HepG2 (cell line): ENCODE measurements at regions not wholly inside any gene's neighbourhood (a gene's known extent, or its start where the extent isn't known, plus 50 kb on each side); places are given as distances from the start of the nearest gene placed in this dataset.
"Not testable (repeated sequence)": the region's sequence is repeated elsewhere in the genome, so short reads cannot be mapped to it uniquely, and the experiment has no call there.

ENCODE experiments used
- ATAC-seq: fragments of 200-7000 bp; cut with Tn5 transposase; 3 replicates; pipeline ENCODE4 v1.9.1; 2020; ENCODE audit warnings: mild to moderate bottlenecking, moderate library complexity
- BruUV-seq: library from RNA; stranded (reverse); fragments of 400-500 nt; replicated peaks from 2 replicates; lab custom pipeline; 2021; lab: Mats Ljungman, UMichigan
- CTCF ChIA-PET: fragments of 300-600 bp; formaldehyde crosslinking; extraction: SDS; loops from one replicate; lab custom pipeline; 2021; ENCODE audit warnings: low total read pairs, inconsistent platforms, low intra/inter-chr PET ratio; lab: Yijun Ruan, JAX
- POLR2A ChIA-PET: fragments of 350-600 bp; sonication (Branson Sonifier 250); formaldehyde crosslinking; loops from one replicate; lab custom pipeline; 2020; ENCODE audit warnings: antibody characterized with exemption, inconsistent platforms; lab: Yijun Ruan, JAX
- DNase-seq: peaks from one replicate; pipeline ENCODE4 v3.0.0-alpha.2; 2015; ENCODE audit warnings: low spot score
- FAIRE-seq: peaks from 3 replicates; lab custom pipeline; 2011; peaks lifted over from hg19 to GRCh38; lab: Jason Lieb, UNC
- H2AFZ ChIP-seq: one replicate; pipeline ENCODE4 v1.6.1; 2011; ENCODE audit warnings: low read length, inconsistent platforms
- H3K27ac ChIP-seq: fragments of 300-600 bp; 3 replicates; pipeline ENCODE4 v1.8.0; 2011; ENCODE audit warnings: mixed run types, mild to moderate bottlenecking, mixed read lengths, low read length, inconsistent platforms; ENCODE audit not compliant: insufficient read depth; ENCODE audit errors: extremely low read length
- H3K27me3 ChIP-seq, 2 experiments: fragments of 200-600 bp in 1 of 2; 2 replicates in 1 of 2; 3 replicates in 1 of 2; pipeline versions ENCODE4 v1.6.0 to v1.8.0; 2011; ENCODE audit warnings: low read length in 2 of 2, mild to moderate bottlenecking in 2 of 2, moderate library complexity in 2 of 2, inconsistent platforms in 1 of 2; ENCODE audit not compliant: insufficient read depth in 2 of 2, control insufficient read depth in 1 of 2
- H3K36me3 ChIP-seq, 2 experiments: fragments of 200-600 bp in 1 of 2; replicated peaks in 1 of 2; 2 replicates in 1 of 2; 3 replicates in 1 of 2; pipeline versions ENCODE4 v1.5.1 to v1.8.0; 2011; ENCODE audit warnings: low read length in 2 of 2, inconsistent platforms in 1 of 2; ENCODE audit not compliant: insufficient read depth in 2 of 2, control insufficient read depth in 1 of 2
- H3K4me1 ChIP-seq: 2 replicates; pipeline ENCODE4 v1.5.1; 2012; ENCODE audit warnings: low read length, inconsistent platforms; ENCODE audit not compliant: insufficient read depth
- H3K4me2 ChIP-seq: 2 replicates; pipeline ENCODE4 v1.6.0; 2011; ENCODE audit warnings: low read depth, low read length, inconsistent platforms
- H3K4me3 ChIP-seq, 3 experiments: fragments of 200-600 bp in 1 of 3; sonication (generic), shearing (Covaris generic) in 1 of 3; replicated peaks in 1 of 3; 2 replicates each; pipeline ENCODE4 v1.5.1; 2011 to 2016; ENCODE audit warnings: low read length in 3 of 3, inconsistent platforms in 2 of 3, low read depth in 2 of 3, mild to moderate bottlenecking in 2 of 3, control low read depth in 1 of 3, mixed read lengths in 1 of 3; ENCODE audit not compliant: insufficient read depth in 1 of 3
- H3K79me2 ChIP-seq: one replicate; pipeline ENCODE4 v1.6.1; 2011; ENCODE audit warnings: low read length, inconsistent platforms; ENCODE audit not compliant: insufficient read depth
- H3K9ac ChIP-seq: 2 replicates; pipeline ENCODE4 v1.6.0; 2011; ENCODE audit warnings: mild to moderate bottlenecking, low read depth, low read length, inconsistent platforms; ENCODE audit not compliant: insufficient read depth
- H3K9me3 ChIP-seq: 2 replicates; pipeline ENCODE4 v1.5.1; 2012; ENCODE audit warnings: mild to moderate bottlenecking, low read length
- H4K20me1 ChIP-seq: 2 replicates; pipeline ENCODE4 v1.6.0; 2011; ENCODE audit warnings: inconsistent platforms, mild to moderate bottlenecking, low read length, moderate library complexity; ENCODE audit not compliant: insufficient read depth
- HOXA3 ChIP-seq: sonication (generic); formaldehyde crosslinking; IDR thresholded peaks from 2 replicates; pipeline ENCODE4 v1.5.0; 2020; ENCODE audit warnings: missing genetic modification reagents
- MYC ChIP-seq: sonication (generic); formaldehyde crosslinking; IDR thresholded peaks from 2 replicates; pipeline ENCODE4 v1.9.0; 2021; ENCODE audit warnings: missing genetic modification reagents, borderline replicate concordance
- NBN ChIP-seq: fragments of 450-650 bp; conservative IDR thresholded peaks from 2 replicates; pipeline ENCODE4 v1.6.1; 2017
- NR2F2 ChIP-seq: IDR thresholded peaks from 2 replicates; pipeline ENCODE4 v1.6.1; 2012; ENCODE audit warnings: low read depth, inconsistent platforms, borderline replicate concordance
- SNAPC5 ChIP-seq: sonication (generic); formaldehyde crosslinking; IDR thresholded peaks from 2 replicates; pipeline ENCODE4 v1.8.1; 2023; ENCODE audit warnings: mild to moderate bottlenecking, missing genetic modification reagents, borderline replicate concordance
- ZNF329 ChIP-seq: sonication (generic); formaldehyde crosslinking; IDR thresholded peaks from 2 replicates; pipeline ENCODE4 v1.9.0; 2021; ENCODE audit warnings: low read depth, mild to moderate bottlenecking, missing genetic modification reagents
- ZNF501 ChIP-seq: sonication (generic); formaldehyde crosslinking; IDR thresholded peaks from 2 replicates; pipeline ENCODE4 v1.5.1; 2020; ENCODE audit warnings: mild to moderate bottlenecking, moderate library complexity, missing genetic modification reagents
- ZNF564 ChIP-seq: sonication (generic); formaldehyde crosslinking; IDR thresholded peaks from 2 replicates; pipeline ENCODE4 v1.8.1; 2023; ENCODE audit warnings: mild to moderate bottlenecking, missing genetic modification reagents
- ZNF841 ChIP-seq: sonication (generic); formaldehyde crosslinking; IDR thresholded peaks from 2 replicates; pipeline ENCODE4 v1.8.1; 2023; ENCODE audit warnings: missing genetic modification reagents, borderline replicate concordance
- WGBS: methylation state at CpG from one replicate; pipeline ENCODE4 v1.1.6; 2017; ENCODE audit warnings: low lambda C conversion rate; 5-methylcytosine and 5-hydroxymethylcytosine counted together
- in situ Hi-C: cut with HindIII; loops from 2 replicates; pipeline ENCODE4 v1.10.0; 2017; ENCODE audit warnings: low pct_unique_long_range_greater_than_20kb; ENCODE audit not compliant: extremely low pct_ligation_motif_present
- intact Hi-C: fragments of 100-400 bp; cut with micrococcal nuclease; formaldehyde crosslinking; loops from one replicate; pipeline ENCODE4 v1.10.0; 2022; ENCODE audit not compliant: unreplicated experiment

- DNase-seq (no peak), FAIRE-seq (no peak), ATAC-seq (no peak)
- H4K20me1 ChIP-seq, result no peaks in the 10 kb centered on the region
- H3K27ac ChIP-seq, result no peak overlapping the region
- no peak overlapping the region for H2AFZ ChIP-seq
- H3K4me1 ChIP-seq, result no peaks in the 10 kb centered on the region
- H3K9ac ChIP-seq, result no peak overlapping the region
- 0% methylated on average over 1 of the region's 1 CpG for WGBS
- H3K36me3 ChIP-seq, result no peaks in the 10 kb centered on the region
- no peaks in the 10 kb centered on the region for H3K79me2 ChIP-seq
- H3K27me3 ChIP-seq, result peaks cover 0 to 4% of the 10 kb centered on the region in 2 experiments; a peak in 1 of 5 replicates
- no peak overlapping the region for H3K4me2 ChIP-seq
- TF ChIP-seq NBN (no peak), MYC (CRISPR knock-in tag) (no peak), ZNF841 (no peak), ZNF501 (CRISPR knock-in tag) (no peak), ZNF564 (CRISPR knock-in tag) (no peak), NR2F2 (no peak), HOXA3 (CRISPR knock-in tag) (no peak), ZNF329 (no peak), SNAPC5 (CRISPR knock-in tag) (no peak)
- in situ Hi-C loops (no loop called here), intact Hi-C loops (no loop called here)
- no peak overlapping the region for H3K4me3 ChIP-seq
- no TSS peak for BruUV-seq
- no peaks in the 10 kb centered on the region for H3K9me3 ChIP-seq
- CTCF ChIA-PET, result no interaction called here
- POLR2A ChIA-PET, result no interaction called here
Observed at GRCh38 chr13:90846936-90847335, 500.6 kb upstream of the MIR17HG start.

- H3K9ac ChIP-seq, ATAC-seq, H2AFZ ChIP-seq, H3K27me3 ChIP-seq, H3K79me2 ChIP-seq, H3K27ac ChIP-seq, POLR2A ChIA-PET, H3K4me3 ChIP-seq, DNase-seq, CTCF ChIA-PET, FAIRE-seq, H4K20me1 ChIP-seq, in situ Hi-C loops, H3K4me1 ChIP-seq, H3K36me3 ChIP-seq, H3K4me2 ChIP-seq, intact Hi-C loops, BruUV-seq, H3K9me3 ChIP-seq: not testable (repeated sequence)
- WGBS, result 21% methylated on average over 10 of the region's 10 CpGs
Observed at GRCh38 chr13:90853666-90854065, 493.8 kb upstream of the MIR17HG start.
